ENCODE measurements at regions not wholly inside any gene's neighbourhood (a gene's known extent, or its start where the extent isn't known, plus 50 kb on each side); places are given as distances from the start of the nearest gene placed in this dataset.

DNA sequence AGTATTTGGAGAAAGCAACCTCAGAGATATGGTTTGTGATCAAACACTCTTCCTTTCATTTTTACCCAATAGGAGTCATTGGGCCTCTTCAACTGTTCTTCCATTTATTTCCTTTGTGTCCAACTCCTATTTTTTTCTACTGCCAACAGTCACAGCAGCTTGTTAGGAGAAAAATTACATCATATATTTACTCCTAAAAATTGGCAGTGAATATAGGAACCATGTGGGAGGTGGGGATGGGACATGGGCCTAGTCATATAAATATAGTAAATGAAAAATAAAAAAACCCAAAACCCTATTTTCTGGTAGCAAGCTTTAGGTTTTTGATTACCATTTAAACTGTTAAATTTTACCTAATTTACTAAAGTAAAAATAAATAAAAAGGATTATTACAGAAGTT is 134.9 kb upstream of the MPDZ start:
- TF ChIP-seq EZH2 (IDR thresholded peaks at IDR 0.05; ENCODE audit: low read length, missing control alignments), result no peak
- TF ChIP-seq, protein P1, sequence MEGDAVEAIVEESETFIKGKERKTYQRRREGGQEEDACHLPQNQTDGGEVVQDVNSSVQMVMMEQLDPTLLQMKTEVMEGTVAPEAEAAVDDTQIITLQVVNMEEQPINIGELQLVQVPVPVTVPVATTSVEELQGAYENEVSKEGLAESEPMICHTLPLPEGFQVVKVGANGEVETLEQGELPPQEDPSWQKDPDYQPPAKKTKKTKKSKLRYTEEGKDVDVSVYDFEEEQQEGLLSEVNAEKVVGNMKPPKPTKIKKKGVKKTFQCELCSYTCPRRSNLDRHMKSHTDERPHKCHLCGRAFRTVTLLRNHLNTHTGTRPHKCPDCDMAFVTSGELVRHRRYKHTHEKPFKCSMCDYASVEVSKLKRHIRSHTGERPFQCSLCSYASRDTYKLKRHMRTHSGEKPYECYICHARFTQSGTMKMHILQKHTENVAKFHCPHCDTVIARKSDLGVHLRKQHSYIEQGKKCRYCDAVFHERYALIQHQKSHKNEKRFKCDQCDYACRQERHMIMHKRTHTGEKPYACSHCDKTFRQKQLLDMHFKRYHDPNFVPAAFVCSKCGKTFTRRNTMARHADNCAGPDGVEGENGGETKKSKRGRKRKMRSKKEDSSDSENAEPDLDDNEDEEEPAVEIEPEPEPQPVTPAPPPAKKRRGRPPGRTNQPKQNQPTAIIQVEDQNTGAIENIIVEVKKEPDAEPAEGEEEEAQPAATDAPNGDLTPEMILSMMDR (conservative IDR thresholded peaks at IDR 0.05 in 1 of 2, IDR thresholded peaks at IDR 0.05 in 1 of 2; ENCODE audit: low read depth in 1 of 2, low read length in 2 of 2), result no peak
